Lower lobe of right lung (tissue), 2 donors: ENCODE measurements at regions not wholly inside any gene's neighbourhood (a gene's known extent, or its start where the extent isn't known, plus 50 kb on each side); places are given as distances from the start of the nearest gene placed in this dataset.

ENCODE experiments used
- ATAC-seq, 2 donors: fragments of 200-7000 bp; cut with Tn5 transposase; one replicate each; pipeline ENCODE4 v1.9.1; 2020 to 2022; ENCODE audit warnings: mild to moderate bottlenecking in 2 of 2, moderate library complexity in 2 of 2
- DNase-seq: peaks from one replicate; pipeline ENCODE4 v3.0.0-alpha.2; 2020
- H3K27ac ChIP-seq: fragments of 200-600 bp; one replicate; pipeline ENCODE4 v1.8.0; 2022
- H3K27me3 ChIP-seq: fragments of 200-600 bp; one replicate; pipeline ENCODE4 v1.8.0; 2022; ENCODE audit warnings: low read depth
- H3K36me3 ChIP-seq: fragments of 200-600 bp; one replicate; pipeline ENCODE4 v1.8.0; 2022; ENCODE audit warnings: mild to moderate bottlenecking
- H3K4me1 ChIP-seq: fragments of 200-600 bp; one replicate; pipeline ENCODE4 v1.8.0; 2022
- H3K4me3 ChIP-seq: fragments of 200-600 bp; one replicate; pipeline ENCODE4 v1.8.0; 2022; ENCODE audit warnings: mild to moderate bottlenecking
- H3K9me3 ChIP-seq: fragments of 200-600 bp; one replicate; pipeline ENCODE4 v1.8.0; 2022
- intact Hi-C: fragments of 100-400 bp; cut with DNase I; formaldehyde crosslinking; loops from one replicate; pipeline ENCODE4 v1.11.0; 2022
- TF ChIP-seq, protein P1 (sequence below): fragments of 200-600 bp; IDR thresholded peaks from one replicate; pipeline ENCODE4 v1.8.0; 2022; ENCODE audit warnings: antibody characterized with exemption, mild to moderate bottlenecking
- donor health status: DM: no; HTN: yes; CAD: no; lungs with severe emphysema.

DNA sequence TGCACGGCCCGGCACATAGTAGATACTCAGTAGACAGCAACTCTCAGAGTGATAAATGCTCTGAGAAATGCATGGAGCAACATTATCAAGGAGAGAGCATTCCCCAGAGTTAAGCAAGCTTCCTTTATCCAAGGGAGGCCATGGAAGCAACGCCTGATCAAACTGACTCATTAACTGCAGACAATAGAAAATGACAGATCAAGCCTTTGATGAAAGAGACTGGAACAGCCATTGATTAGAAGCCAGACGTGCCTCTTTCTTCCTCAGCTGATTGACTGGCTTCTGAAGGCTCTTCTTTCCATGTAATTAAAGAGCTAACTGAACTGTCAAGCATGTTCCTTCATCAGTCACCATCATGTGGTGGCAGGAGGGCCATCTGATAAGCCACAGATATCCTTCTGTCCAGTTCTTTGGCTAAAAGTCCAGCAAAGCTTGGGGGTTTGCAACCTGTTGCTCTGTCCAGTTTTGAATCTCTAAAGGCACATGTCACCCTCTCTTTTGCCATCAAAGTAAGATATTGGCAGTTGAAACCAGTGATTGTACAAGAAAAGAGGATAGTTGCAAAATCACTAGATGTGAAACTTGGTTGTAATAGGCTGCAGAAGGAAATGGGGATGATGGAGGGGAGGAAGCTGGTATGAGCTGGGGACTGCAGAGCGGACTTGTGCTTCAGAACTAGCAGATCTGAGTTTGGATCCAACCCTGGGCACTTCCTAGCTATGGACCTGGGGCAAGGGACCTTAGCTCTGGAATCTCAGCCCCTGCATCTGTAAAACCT, 188.0 kb downstream of the HAPSTR1 start:
- Histone ChIP-seq H3K27me3 (no peaks in the 10 kb centered on the region), H3K36me3 (no peaks in the 10 kb centered on the region), H3K4me3 (no peak overlapping the region), H3K9me3 (no peaks in the 10 kb centered on the region), H3K4me1 (no peaks in the 10 kb centered on the region), H3K27ac (no peak overlapping the region)
- intact Hi-C loops, result no loop called here
- TF ChIP-seq, protein P1, sequence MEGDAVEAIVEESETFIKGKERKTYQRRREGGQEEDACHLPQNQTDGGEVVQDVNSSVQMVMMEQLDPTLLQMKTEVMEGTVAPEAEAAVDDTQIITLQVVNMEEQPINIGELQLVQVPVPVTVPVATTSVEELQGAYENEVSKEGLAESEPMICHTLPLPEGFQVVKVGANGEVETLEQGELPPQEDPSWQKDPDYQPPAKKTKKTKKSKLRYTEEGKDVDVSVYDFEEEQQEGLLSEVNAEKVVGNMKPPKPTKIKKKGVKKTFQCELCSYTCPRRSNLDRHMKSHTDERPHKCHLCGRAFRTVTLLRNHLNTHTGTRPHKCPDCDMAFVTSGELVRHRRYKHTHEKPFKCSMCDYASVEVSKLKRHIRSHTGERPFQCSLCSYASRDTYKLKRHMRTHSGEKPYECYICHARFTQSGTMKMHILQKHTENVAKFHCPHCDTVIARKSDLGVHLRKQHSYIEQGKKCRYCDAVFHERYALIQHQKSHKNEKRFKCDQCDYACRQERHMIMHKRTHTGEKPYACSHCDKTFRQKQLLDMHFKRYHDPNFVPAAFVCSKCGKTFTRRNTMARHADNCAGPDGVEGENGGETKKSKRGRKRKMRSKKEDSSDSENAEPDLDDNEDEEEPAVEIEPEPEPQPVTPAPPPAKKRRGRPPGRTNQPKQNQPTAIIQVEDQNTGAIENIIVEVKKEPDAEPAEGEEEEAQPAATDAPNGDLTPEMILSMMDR, result no peak
- DNase-seq (no peak), ATAC-seq (peak in 1 of 2 donors; percentile 32)

DNA sequence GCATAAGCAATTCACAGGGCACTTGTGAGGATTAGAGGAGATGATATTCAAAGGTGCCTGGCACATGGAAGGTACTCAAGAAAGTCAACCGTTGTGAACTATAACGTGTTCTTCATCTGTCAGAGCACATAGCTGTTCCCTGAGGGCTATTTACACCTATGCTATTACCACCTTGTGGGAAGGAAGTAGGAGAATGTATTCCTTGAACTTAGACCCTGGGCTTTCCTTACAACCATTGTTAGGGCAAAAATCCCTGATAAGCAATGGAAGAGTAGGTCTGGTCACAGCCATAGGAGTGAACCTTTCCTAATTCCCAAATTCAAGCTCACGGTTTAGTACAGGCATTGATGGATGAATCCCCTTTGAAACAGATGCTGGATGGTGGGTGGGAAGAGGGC, 188.6 kb downstream of the HAPSTR1 start:
- Histone ChIP-seq H3K4me3 (no peak overlapping the region), H3K27ac (no peak overlapping the region), H3K9me3 (no peaks in the 10 kb centered on the region), H3K27me3 (no peaks in the 10 kb centered on the region), H3K4me1 (no peaks in the 10 kb centered on the region), H3K36me3 (no peaks in the 10 kb centered on the region)
- DNase-seq (no peak), ATAC-seq (no peak)
- TF ChIP-seq, protein P1, result no peak
- intact Hi-C loops, result no loop called here

DNA sequence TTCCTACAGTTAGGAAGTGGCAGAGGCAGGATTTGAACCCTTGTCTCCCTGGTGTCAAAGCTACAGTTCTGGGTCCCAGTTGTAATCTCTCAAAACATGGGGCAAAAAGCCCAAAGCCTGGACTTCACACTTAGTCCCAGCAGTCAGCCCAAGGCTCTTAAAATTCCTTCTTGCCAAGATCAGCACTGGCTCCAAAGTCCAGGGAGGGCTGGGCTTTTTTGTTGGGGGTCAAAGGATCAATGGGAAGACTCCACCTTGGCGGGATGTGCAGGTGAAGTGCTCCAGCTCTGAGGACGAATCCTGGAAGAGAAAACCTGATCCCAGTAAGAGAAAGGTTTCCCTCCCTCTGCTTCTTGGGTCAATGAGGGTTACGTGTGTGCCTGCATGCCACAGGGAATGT, 195.5 kb downstream of the HAPSTR1 start:
- no peak for ATAC-seq
- no peak overlapping the region for H3K27ac ChIP-seq
- DNase-seq, result no peak
- H3K4me3 ChIP-seq, result no peak overlapping the region
- intact Hi-C loops, result no loop called here
- H3K27me3 ChIP-seq, result no peaks in the 10 kb centered on the region
- H3K9me3 ChIP-seq, result no peaks in the 10 kb centered on the region
- H3K36me3 ChIP-seq, result no peaks in the 10 kb centered on the region
- TF ChIP-seq, protein P1, result no peak
- H3K4me1 ChIP-seq, result no peaks in the 10 kb centered on the region

DNA sequence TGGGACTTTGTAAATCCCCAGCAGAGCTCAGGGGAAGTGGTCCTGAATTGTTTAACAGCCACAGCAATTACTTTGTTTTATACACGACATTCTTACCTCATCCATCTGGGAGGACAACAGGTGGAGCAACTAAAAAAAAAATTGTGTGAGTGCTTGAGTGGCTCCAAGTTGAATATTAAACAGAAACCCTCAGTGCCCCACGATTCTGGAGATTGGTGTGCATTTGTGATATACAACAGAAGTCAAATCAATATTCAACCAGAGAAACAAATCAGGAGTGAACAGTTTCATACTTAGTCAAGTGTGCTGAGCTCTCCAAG, 204.8 kb downstream of the HAPSTR1 start:
- H3K9me3 ChIP-seq, result no peaks in the 10 kb centered on the region
- intact Hi-C loops, result no loop called here
- TF ChIP-seq, protein P1, result no peak
- no peak overlapping the region for H3K27ac ChIP-seq
- H3K36me3 ChIP-seq, result no peaks in the 10 kb centered on the region
- ATAC-seq, result no peak
- H3K4me3 ChIP-seq, result no peak overlapping the region
- no peaks in the 10 kb centered on the region for H3K4me1 ChIP-seq
- no peaks in the 10 kb centered on the region for H3K27me3 ChIP-seq
- no peak for DNase-seq

DNA sequence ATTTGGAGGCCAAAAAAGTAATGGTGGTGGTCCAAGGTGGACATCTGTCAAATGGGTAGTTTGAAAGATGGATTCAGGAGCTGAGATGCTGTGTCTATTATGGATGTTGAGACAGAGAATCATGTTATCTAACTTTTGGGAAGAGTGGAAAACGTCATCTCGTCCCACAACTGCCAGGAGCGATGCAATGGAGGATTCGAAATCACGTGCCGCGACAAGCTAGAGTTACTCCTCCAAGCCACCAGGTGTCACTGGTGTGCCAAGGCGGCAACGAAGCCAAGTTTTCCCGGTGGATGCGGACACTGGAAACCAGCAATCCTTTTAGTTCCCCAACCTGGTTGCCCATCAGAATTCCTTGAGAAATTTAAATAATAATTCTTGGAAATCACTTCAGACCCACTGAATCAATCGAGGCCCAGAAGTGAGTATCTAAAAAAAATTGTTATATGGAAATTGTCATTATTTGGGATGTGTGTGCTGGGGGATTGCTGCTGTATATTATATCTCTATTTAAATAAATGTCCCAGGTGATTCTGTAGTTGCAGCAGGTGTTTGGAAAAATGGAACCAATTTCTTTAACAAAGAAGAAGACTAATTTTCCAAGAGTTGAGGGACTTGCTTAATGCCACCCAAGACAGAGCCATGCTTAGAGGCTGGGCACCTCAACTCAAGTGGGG, 206.1 kb downstream of the HAPSTR1 start:
- no peaks in the 10 kb centered on the region for H3K27me3 ChIP-seq

More for the DNA sequence above, 206.1 kb downstream of the HAPSTR1 start:
- H3K27ac ChIP-seq, result no peak overlapping the region
- DNase-seq, result no peak
- no peak for ATAC-seq
- H3K4me3 ChIP-seq, result no peak overlapping the region
- TF ChIP-seq, protein P1, result peak; percentile 54
- intact Hi-C loops, result no loop called here
- no peaks in the 10 kb centered on the region for H3K36me3 ChIP-seq
- no peaks in the 10 kb centered on the region for H3K4me1 ChIP-seq
- no peaks in the 10 kb centered on the region for H3K9me3 ChIP-seq
